ENCODE measurements at regions not wholly inside any gene's neighbourhood (a gene's known extent, or its start where the extent isn't known, plus 50 kb on each side); places are given as distances from the start of the nearest gene placed in this dataset.

DNA sequence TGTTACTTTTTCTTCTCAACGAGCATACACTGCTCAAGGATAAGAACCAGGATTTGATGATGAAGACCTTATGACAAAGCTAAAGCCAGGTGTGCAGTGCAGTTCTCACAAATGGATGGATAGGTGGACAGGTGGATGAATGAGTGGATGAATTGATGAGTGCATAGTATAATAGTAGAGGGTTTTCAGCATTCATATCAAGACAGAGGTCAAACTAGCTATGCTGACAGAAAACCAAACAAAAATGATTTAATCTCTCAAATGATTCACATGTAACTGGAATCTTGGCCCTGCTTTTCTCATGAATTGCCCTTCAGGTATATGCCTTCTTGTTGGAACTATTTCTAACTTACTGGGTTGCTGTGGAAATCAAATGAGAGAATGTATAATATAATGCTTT is 240.9 kb downstream of the BCAT1 start:
- no peak overlapping the region for H2BK120ac ChIP-seq (ENCODE audit: low read depth, low read length)
- no peaks in the 10 kb centered on the region for H3K9me1 ChIP-seq (ENCODE audit: insufficient read depth, low read length)
- H4K5ac ChIP-seq (ENCODE audit: low read depth, low read length): no peak overlapping the region
- no peak overlapping the region for H4K91ac ChIP-seq (ENCODE audit: insufficient read depth, low read depth, low read length)
- no peaks in the 10 kb centered on the region for H3K9me3 ChIP-seq (ENCODE audit: control insufficient read depth, insufficient read depth, low read length)
- no CpG with 5 or more reads among the region's 1 CpG for WGBS, 2 experiments (ENCODE audit: extremely low coverage in 2 of 2, insufficient read length in 1 of 2)
- no peak overlapping the region for H3K4me2 ChIP-seq (ENCODE audit: low read depth, low read length)
- H4K8ac ChIP-seq (ENCODE audit: low read depth in 2 of 2, low read length in 2 of 2): no peak overlapping the region
- DNase-seq: no peak
- H3K56ac ChIP-seq (ENCODE audit: extremely low read depth, insufficient read depth, low read length): no peak overlapping the region
- ChIA-PET POLR2A (ENCODE audit: unreplicated experiment) (no interaction called here), CTCF (no interaction called here)
- TF ChIP-seq MAFK (IDR thresholded peaks at IDR 0.05; ENCODE audit: low read depth, low read length): no peak
- TF ChIP-seq, protein P1, sequence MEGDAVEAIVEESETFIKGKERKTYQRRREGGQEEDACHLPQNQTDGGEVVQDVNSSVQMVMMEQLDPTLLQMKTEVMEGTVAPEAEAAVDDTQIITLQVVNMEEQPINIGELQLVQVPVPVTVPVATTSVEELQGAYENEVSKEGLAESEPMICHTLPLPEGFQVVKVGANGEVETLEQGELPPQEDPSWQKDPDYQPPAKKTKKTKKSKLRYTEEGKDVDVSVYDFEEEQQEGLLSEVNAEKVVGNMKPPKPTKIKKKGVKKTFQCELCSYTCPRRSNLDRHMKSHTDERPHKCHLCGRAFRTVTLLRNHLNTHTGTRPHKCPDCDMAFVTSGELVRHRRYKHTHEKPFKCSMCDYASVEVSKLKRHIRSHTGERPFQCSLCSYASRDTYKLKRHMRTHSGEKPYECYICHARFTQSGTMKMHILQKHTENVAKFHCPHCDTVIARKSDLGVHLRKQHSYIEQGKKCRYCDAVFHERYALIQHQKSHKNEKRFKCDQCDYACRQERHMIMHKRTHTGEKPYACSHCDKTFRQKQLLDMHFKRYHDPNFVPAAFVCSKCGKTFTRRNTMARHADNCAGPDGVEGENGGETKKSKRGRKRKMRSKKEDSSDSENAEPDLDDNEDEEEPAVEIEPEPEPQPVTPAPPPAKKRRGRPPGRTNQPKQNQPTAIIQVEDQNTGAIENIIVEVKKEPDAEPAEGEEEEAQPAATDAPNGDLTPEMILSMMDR (conservative IDR thresholded peaks at IDR 0.05; ENCODE audit: low read depth, low read length): no peak
- no peak overlapping the region for H3K9ac ChIP-seq (ENCODE audit: low read depth, low read length)
- H2BK20ac ChIP-seq (ENCODE audit: low read depth, low read length): no peak overlapping the region
- in situ Hi-C loops (cut with MboI; ENCODE audit: low sequenced_read_pairs) (no loop called here), dilution Hi-C loops (cut with HindIII; ENCODE audit: low sequenced_read_pairs, unreplicated experiment) (no loop called here), intact Hi-C loops (cut with micrococcal nuclease) (no loop called here)
- H3K14ac ChIP-seq (replicated peaks; ENCODE audit: low read depth, low read length): no peak overlapping the region
- H2BK15ac ChIP-seq (ENCODE audit: low read depth, low read length): no peak overlapping the region
- no peak overlapping the region for H3K27ac ChIP-seq (ENCODE audit: insufficient read depth, low read length)
- no peak overlapping the region for H3K4me3 ChIP-seq (ENCODE audit: insufficient read depth, low read depth, low read length)
- no peak overlapping the region for H3K23ac ChIP-seq (ENCODE audit: low read depth, low read length)
- H2AK5ac ChIP-seq (ENCODE audit: low read depth, low read length): no peak overlapping the region
- no peaks in the 10 kb centered on the region for H3K79me1 ChIP-seq (ENCODE audit: low read depth in 1 of 2, low read length in 2 of 2)
- no peaks in the 10 kb centered on the region; the same call in 1 of the 2 replicates for H3K4me1 ChIP-seq (ENCODE audit: control insufficient read depth, insufficient read depth, low read length)
- H2AK9ac ChIP-seq (replicated peaks; ENCODE audit: low read depth, low read length, poor library complexity): no peak overlapping the region
- no peak overlapping the region for H2AFZ ChIP-seq (replicated peaks; ENCODE audit: low read length, poor library complexity)
- no peak overlapping the region for H3K4ac ChIP-seq (ENCODE audit: low read depth, low read length)
- H3K18ac ChIP-seq (ENCODE audit: low read depth, low read length): no peak overlapping the region
- no peak for ATAC-seq (ENCODE audit: low read depth)
- H2BK5ac ChIP-seq (ENCODE audit: low read depth, low read length, poor library complexity, severe bottlenecking): no peak overlapping the region
- H3K27me3 ChIP-seq (ENCODE audit: control insufficient read depth, insufficient read depth, low read length): no peaks in the 10 kb centered on the region
- H4K20me1 ChIP-seq (ENCODE audit: insufficient read depth, low read length): no peaks in the 10 kb centered on the region
- H3K36me3 ChIP-seq (ENCODE audit: control insufficient read depth, insufficient read depth, low read length): no peaks in the 10 kb centered on the region
- no TSS peak for BruUV-seq (replicated peaks)

Data from IMR-90 (cell line).